Astrocyte of the hippocampus (primary cell): ENCODE measurements at regions not wholly inside any gene's neighbourhood (a gene's known extent, or its start where the extent isn't known, plus 50 kb on each side); places are given as distances from the start of the nearest gene placed in this dataset.
A peak's percentile ranks its signal among the peaks of the same experiment; 100 is the strongest.
"Not testable (repeated sequence)": the region's sequence is repeated elsewhere in the genome, so short reads cannot be mapped to it uniquely, and the experiment has no call there.

ENCODE experiments used
- DNase-seq: peaks from one replicate; pipeline ENCODE4 v3.0.0; 2011; ENCODE audit warnings: low read depth, low spot score

DNA sequence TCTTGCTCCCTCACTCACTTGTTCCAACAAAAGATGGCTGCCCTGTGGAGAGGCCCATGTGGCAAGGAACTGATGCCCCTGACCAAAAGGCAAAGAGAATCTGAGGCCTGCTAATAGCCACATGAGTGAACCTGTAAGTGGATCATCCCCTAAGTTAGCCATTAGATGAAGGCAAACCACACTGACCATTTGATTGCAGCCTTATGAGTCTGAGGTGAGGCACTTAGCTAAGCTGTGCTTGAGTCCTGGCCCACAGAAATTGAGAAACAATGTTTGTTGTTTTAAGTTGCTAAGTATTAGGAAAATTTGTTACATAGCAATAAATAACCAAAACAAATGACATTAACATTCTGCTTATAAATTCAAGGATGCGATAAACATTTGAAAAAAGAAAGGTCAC is 100.1 kb upstream of the BET1 start:
- DNase-seq = no peak

DNA sequence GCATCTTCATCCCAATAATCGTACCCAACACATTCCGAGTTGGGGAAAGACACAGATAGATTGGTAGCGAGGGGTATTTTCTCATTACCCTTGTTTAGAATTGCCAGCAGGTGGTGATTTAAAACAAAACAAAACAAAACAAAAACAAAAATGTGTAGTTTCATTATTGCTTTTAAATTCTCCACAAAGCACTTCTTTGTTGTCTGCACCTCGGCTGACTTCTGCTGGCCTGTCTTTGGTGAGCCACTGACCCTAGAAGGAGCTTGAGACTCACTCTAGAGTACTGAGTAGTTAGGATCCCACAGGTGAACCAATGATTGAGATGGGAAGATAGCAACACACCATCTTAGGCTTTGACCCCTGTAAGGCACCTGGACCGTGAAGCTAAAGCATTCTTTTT is 105.4 kb upstream of the BET1 start:
- no peak for DNase-seq

DNA sequence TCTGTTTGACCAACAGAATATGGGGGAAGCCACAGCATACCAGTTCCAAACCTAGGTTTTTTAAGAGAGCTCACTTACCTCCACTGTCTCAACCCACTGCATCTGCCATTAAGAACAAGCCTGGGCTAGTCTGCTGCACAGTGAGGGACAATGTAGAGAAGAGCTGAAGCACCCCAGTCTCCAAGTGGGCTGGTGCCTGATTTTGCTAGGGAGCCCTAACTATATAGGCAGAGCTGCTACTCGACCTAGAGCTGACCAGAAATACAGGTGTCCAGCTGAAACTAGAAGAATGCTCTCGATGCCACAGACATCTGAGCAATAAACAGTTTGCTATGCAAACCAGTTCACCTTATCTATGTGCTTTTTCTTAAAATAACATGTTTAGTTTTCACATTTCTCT is 106.9 kb upstream of the BET1 start:
- peak; percentile 31 for DNase-seq

DNA sequence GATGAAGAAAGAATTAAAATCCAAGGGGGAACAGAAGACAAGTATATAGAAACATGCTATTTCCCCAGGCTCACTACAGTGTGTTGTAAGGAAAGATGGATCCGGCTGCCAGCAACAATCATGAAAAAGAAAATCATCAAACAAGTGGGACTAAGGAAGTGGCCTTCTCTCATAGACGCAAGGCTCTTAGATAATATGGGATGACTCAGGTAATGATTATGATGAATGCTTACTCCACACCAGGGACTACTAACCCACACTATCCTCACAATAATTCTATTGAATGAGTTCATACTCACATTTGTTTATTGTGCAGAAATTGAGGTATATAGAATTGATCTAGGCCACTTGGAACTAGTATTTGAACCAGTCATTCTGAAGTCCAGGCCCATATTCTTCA is 111.2 kb upstream of the BET1 start:
- no peak for DNase-seq

DNA sequence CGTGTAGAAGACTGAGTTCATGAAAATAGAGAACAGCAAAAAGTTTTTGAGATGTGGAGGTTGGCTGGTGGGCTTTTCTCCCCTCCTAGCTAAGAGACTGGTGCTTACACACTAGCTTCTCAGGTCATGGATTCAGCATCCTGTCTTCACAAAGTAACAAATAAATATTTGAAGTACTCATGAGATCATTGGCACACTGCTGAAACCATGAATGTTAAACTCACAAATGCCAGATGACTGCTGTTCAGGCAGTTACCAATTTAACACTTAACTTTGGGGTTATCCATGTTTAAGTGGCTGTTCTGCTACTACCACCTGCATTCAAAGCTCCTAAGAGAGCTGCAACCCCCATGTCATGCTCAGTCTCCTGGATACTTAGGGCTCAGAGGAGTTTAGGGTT is 119.0 kb upstream of the BET1 start:
- no peak for DNase-seq

DNA sequence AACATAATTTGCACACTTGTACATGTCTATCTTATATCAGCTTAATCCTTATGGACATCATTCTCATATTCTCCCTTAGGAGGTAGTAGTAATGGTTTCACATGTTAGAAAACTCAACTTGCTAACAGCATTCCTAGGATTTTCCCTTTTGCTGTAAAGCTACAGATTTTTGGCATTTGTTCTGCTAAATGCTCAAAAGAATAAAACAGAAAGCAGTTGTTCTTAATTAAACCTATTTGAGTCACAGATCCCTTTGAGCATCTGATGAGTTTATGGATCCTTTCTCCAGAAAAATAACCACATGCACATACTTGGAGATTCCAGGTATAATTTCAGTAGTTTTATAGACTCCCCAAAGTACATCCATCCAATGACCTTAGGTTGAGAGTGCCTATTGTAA is 122.9 kb upstream of the BET1 start:
- no peak for DNase-seq

DNA sequence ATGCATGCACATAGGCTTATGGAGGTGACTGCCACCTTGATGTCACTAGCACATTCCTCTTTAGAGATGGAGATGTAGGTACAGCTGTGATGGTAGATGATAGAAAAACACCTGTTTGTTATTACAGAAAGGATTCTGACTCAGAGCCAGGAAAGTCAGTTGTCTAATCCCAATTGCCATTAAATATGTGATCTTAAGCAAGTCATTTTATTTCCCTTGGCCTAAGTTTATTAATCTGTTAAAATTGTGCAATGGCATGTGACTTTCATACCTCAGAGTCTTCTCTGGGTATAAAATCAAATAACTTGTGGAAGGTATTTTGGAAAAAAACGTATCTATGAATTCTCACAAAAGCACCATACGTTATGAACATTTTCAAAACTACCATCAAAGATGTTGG is 123.9 kb upstream of the BET1 start:
- no peak for DNase-seq

DNA sequence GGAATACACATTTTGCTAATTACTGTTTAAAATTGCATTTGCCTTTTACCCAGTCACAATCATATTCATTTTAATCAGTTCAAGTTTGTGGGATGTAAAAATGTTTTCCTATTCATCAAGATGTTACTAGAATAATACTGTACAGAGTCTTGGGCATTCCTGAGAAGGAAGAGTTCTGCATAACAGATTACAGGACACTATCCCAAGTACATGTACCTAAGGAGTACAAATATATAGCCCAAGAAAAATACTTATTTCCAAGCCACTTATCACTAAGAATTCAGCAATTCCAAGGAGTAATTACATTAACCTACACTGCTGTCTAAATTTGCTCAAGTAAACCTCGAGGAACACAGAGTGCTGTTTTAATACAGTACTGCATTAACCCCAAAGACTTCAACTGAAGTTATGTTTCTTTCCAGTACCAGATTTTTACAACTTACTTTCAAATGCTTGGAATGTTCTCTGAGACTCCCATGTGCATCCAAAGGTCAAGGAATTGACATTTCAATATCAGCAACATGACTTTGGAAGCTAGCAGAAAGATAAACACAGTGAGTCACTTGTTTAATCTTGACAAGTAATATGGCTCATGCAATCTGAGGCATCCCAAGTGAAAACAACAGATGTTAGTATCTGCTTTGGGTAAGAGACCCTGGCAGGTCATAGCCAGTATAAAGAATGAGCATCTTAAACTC is 125.4 kb upstream of the BET1 start:
- DNase-seq = peak; percentile 50

DNA sequence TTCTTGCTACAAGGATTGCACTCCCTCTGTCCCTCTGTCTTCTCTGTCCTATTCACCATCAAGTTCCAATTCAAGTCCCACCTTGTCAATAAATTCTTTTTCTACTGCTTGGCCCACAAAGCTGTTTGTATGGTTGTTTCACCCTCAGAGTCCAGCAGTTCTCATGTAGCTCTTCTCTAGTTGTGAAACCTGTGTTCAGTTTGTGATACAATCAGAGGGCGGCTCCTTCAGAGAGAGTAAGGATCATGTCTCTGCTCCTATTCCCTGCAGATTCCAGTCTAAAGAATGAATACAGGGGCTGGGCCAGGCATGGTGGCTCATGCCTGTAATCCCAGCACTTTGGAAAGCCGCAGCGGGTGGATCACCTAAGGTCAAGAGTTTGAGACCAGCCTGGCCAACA is 126.6 kb upstream of the BET1 start:
- DNase-seq = no peak

DNA sequence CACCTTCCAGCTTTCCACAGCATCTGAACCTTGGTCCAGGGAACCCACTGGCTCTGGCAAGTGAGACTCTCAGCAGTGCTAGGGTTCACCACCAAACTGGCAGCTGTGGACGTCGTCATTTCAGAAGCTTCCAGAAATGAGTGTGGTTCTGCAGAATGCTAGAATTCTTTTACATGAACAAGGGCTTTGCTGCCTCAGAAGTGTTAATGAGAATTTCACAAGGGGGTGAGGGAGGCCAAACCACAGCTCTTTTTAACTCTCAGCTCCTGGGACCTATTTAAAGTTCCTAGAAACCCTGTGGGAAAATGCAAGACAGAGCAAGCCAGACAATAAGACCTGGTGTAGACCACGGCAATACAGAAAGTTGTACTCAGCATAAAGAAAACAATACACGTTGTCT is 129.3 kb upstream of the BET1 start:
- DNase-seq = peak; percentile 94

DNA sequence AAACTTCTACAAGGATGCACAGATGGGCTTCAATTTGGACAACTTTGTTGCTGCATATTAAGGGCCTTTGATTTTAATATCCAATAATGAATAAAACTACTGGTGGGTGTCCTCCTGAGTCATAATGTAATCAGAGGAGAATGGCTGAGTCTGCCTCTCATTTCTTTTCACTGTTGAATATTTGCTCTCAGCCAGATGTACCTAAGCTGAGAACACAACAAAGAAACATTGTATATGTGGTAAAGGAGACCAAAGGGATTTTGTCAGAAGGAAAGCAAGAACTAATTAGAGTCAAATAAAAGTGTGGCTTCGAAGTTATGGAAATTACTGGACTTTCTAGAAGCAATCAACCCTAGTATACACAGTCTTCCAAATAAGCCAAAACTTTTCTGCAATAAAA is 131.0 kb upstream of the BET1 start:
- peak; percentile 40 for DNase-seq

DNA sequence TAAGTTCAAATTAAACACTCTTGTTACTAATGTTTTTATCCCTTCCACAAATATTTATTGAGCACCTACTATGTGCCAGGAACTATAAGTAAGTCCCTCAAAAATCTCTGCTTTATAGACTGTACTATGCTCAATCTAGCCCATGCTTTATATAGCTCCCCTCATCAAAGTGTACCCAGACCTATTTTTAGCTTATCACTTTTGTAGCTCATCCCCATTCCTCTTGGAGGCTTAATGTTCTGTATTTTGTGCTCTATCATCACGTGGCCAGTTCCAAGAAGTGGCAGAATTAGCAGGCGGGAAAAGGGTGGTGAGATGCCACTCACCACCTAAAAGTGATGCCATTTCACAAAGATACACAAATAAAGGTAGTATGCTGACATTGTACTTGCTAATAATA is 138.1 kb upstream of the BET1 start:
- DNase-seq = no peak

DNA sequence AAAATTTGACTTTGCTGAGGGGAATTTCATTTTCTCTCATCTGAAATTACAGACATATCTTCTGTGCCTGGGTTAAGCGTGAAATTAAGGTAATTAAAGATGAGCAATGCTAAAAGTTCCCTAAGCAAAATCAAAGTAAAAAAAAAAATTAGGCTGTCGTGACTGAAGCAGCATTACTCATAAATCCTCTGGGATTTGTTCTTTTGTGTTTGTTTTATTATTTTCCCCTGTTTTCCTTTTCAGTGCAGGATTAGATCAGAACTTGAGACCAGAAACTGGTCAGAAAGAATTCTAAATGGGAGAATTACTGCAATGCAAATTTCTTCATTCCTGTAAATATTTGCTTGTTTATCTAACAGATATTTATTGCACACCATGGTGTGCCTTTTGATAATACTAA is 141.4 kb upstream of the BET1 start:
- no peak for DNase-seq

DNA sequence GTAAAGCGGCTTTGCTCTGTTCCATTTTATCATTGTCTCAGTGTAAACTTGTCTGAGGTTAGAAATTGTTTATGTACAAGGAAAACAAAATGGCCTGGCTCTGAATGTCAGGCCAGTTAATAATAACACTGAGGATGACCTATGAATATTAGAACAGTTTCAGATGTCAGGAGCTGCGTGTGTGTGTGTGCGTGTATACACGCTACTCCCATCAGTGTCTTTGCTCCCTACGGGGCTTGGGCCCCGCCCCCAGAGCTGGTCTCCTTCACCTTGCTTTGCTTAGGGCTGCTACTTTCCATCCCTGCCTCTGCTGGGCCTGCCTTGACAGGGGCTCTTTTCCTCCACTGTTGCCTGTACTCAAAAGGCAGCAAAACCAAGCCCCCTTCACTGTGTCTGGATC is 142.3 kb upstream of the BET1 start:
- no peak for DNase-seq

DNA sequence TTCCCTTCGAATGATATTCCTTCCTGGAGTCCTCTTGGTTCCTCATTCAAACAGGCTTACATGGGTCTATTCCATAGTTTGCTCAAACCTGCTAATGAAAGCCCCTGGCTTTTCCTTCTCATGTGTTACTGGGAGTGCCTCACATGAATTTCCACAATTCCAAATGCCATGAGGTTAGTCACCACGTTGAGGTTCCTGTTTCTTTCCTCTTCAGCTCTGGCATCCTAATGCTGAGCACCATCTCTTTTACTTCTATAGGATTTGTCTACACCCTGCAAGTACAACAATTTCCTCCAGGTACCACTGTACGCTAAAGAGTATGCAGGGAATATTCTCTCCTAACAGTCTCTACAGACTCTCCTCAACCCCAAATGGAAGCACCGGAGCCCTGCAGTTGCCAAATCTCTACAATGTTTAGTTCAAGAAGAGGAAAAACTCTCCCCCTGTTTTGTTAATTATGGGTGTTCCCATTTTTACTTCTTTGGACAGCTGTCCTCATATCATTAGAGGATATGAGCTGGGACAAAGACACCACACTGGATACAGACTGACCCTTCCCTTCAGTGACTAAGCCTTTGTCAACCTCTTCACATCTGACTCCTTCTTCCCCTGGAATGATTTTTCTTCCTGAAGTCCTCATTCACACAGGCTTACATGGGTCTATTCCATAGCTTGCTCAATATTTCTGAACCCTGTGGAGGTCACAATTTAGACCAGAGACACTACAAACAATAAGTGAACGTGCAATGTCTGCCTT is 145.8 kb upstream of the BET1 start:
- no peak for DNase-seq

DNA sequence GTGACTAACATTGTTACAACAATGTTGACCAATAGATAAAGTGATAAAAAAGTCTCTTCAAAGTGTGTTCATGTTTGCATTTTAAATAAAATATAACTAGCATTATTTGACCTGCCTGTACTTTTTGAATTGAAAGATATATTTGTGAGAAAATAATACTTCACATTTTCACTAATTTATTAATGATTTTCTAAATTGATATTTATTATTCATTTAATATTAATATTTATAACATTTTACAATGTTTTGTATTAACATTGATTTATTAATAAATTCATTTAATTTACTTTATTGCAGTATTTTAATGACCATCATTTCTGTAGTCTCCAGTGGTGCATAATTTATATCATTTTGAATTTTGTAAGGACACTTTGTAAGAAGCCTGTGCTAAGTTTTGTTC is 150.0 kb upstream of the BET1 start:
- DNase-seq = no peak

DNA sequence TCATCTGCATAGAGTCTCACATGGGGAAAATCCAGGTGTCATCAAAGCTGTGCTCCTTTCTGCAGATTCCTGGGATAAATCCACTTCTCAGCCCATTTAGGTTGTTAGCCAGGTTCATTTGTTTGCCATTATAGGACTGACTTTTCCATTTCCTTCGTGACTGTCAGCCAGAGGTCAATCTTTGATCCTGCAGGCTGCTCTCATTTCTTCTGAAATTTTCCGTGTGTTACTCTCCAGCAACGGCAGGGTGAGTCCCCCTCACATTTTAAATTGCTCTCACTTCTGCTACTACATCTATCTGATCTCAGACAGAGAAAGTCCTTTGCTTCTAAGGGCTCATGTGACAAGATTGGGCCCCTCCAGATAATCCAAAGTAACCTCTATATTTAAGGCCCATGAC is 150.7 kb upstream of the BET1 start:
- no peak for DNase-seq

DNA sequence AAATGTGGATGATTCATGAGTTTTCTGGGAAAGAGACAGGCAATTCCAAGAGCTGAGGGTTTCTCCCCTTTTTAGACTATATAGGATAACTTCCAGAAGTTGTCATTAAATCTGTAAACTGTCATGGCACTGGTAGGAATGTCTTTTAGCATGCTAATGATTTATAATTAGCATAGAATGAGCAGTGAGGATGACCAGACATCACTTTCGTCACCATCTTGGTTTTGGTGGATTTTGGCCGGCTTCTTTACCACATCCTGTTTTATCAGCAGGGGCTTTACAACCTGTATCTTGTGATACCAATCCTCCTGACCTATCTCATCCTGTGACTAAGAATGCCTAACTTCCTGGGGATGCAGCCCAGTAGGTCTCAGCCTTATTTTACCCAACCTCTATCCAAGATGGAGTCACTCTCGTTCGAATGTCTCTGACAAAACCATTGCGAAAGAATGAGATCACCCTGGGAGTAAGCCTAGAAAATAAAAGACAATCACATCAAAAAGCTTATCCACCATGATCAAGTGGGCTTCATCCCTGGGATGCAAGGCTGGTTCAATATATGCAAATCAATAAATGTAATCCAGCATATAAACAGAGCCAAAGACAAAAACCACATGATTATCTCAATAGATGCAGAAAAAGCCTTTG is 153.6 kb upstream of the BET1 start:
- DNase-seq = not testable (repeated sequence)

DNA sequence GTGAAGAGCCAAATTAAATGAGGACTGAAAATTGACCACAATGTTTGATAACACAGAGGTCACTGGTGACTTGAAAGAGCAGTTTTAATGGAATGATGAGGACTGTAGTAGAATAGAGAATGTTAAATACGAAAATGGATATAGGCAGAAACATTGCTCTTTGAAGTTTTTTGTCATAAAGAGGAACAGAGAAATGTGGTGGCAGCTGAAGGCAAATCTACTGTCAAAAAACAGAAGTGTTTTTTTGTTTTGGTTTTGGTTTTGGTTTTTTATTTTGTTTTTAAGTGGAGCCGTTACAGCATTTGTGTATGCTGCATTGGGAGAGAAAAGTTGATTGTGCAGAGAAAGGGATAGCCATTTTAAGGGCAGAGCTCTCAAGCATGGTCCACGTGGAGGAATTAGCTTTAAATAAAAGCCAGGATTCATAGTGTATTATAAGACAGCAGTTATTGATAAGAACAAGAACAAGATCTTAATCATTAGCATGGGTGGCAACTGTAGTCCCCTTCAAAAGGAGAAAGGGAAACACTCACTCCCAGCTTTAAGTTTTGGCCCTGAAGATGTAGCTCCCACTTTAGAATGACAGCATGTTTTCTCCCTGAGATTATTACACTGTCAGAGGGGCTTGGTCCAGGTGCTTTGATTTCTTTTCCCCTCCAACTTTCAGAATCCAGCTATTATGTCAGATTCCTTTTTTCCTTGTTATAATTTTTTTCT is 156.7 kb upstream of the BET1 start:
- DNase-seq = no peak

DNA sequence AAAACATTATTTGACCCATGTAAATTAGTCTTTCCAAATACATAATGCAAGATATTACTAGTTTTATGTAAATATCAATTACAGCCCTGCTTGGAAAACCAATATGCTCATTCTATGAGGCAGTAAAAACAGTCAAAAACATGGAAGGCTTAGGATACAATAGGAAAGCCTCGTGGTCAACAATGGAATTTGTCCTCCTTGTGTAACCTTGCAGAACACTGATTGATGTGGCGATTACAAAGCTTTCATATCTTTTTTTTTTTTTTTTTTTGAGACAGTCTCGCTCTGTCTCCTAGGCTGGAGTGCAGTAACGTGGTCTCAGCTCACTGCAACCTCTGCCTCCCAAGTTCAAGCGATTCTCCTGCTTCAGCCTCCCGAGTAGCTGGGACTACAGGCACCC is 157.3 kb upstream of the BET1 start:
- no peak for DNase-seq

DNA sequence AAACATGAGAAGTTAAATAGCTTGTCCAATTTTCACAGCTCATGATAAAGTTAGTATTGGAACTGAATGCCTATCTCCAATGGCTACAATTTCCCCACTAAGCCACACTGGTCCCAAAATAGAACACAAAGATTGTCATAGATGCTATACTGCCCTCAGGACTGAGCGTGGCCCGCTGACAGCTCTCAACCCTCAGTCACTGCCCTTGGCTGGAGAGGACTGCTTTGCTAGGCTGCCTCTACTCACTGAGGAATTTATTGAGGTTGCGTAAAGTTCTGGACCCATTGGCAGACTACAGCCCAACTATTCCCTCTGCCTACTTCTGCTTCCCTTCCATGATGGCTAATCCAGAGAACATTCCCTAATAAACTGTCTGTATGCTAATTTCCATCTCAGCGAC is 165.5 kb upstream of the BET1 start:
- DNase-seq = no peak

DNA sequence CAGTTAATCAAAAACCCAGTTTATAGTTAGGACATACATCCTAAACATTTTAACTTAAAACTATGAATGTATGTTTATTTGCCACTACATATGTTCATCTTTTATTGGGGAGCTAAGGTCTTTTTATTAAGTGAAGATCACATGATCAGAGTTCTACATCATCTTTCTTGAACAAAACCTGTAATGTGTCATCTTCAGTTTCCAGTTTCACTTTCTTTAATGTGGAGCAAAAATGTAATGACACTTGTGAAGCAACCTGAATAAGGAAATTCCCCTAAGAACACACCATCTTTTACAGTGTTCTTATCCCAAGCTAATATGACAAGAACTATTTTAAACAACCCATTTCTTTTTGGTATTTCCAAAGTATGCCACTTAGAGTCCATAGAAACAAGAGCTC is 166.7 kb upstream of the BET1 start:
- no peak for DNase-seq
